Cardiac septum (tissue), 1 donor: ENCODE measurements at regions not wholly inside any gene's neighbourhood (a gene's known extent, or its start where the extent isn't known, plus 50 kb on each side); places are given as distances from the start of the nearest gene placed in this dataset.
"Not testable (repeated sequence)": the region's sequence is repeated elsewhere in the genome, so short reads cannot be mapped to it uniquely, and the experiment has no call there.

Experiments
- DNase-seq: peaks from one replicate; pipeline ENCODE4 v3.0.0-alpha.2; 2020; ENCODE audit warnings: low spot score
- intact Hi-C: fragments of 100-400 bp; cut with DNase I; formaldehyde crosslinking; loops from one replicate; pipeline ENCODE4 v1.14.0; 2022
- donor health status: DM: no; HTN: no; CAD: no.

- intact Hi-C loops, result no loop called here
- no peak for DNase-seq
Measured at GRCh38 chr6:51108563-51109234, 290.0 kb downstream of the TFAP2B start.

- intact Hi-C loops, result no loop called here
Measured at GRCh38 chr6:51112731-51113130, 294.1 kb downstream of the TFAP2B start.

GRCh38 chr6:51116723-51117122 is 298.1 kb downstream of the TFAP2B start:
- DNase-seq, result no peak
- intact Hi-C loops, result no loop called here

More at GRCh38 chr6:51112731-51113130, 294.1 kb downstream of the TFAP2B start:
- no peak for DNase-seq

- no peak for DNase-seq
- intact Hi-C loops, result no loop called here
Measured at GRCh38 chr6:51118792-51119191, 300.1 kb downstream of the TFAP2B start.

- intact Hi-C loops, result no loop called here
- DNase-seq, result no peak
Measured at GRCh38 chr6:51120016-51120415, 301.3 kb downstream of the TFAP2B start.

- DNase-seq, intact Hi-C loops: not testable (repeated sequence)
Measured at GRCh38 chr6:51121380-51121976, 302.8 kb downstream of the TFAP2B start.

GRCh38 chr6:51129043-51129442 is 310.4 kb downstream of the TFAP2B start:
- DNase-seq, result no peak
- intact Hi-C loops, result no loop called here

- no peak for DNase-seq
- intact Hi-C loops, result no loop called here
Measured at GRCh38 chr6:51137777-51138176, 319.1 kb downstream of the TFAP2B start.

GRCh38 chr6:51139950-51140385 is 321.3 kb downstream of the TFAP2B start:
- intact Hi-C loops, result no loop called here
- no peak for DNase-seq

- no peak for DNase-seq
- intact Hi-C loops, result no loop called here
Measured at GRCh38 chr6:51141080-51141479, 322.4 kb downstream of the TFAP2B start.

GRCh38 chr6:51147756-51148155 is 329.1 kb downstream of the TFAP2B start:
- no peak for DNase-seq
- intact Hi-C loops, result no loop called here

- intact Hi-C loops, result no loop called here
- no peak for DNase-seq
Measured at GRCh38 chr6:51152594-51152993, 333.9 kb downstream of the TFAP2B start.

GRCh38 chr6:51153109-51153508 is 334.4 kb downstream of the TFAP2B start:
- intact Hi-C loops, result no loop called here
- DNase-seq, result no peak

- intact Hi-C loops, DNase-seq: not testable (repeated sequence)
Measured at GRCh38 chr6:51154925-51155324, 336.3 kb downstream of the TFAP2B start.

- DNase-seq, intact Hi-C loops: not testable (repeated sequence)
Measured at GRCh38 chr6:51159260-51159659, 340.6 kb downstream of the TFAP2B start.

- DNase-seq, result no peak
Measured at GRCh38 chr6:51161752-51162151, 343.1 kb downstream of the TFAP2B start.

GRCh38 chr6:51163843-51164529 is 345.3 kb downstream of the TFAP2B start:
- DNase-seq, result no peak
- intact Hi-C loops, result no loop called here

More at GRCh38 chr6:51161752-51162151, 343.1 kb downstream of the TFAP2B start:
- intact Hi-C loops, result no loop called here

- intact Hi-C loops, result no loop called here
- no peak for DNase-seq
Measured at GRCh38 chr6:51166914-51167313, 348.2 kb downstream of the TFAP2B start.

GRCh38 chr6:51167468-51167867 is 348.8 kb downstream of the TFAP2B start:
- no peak for DNase-seq

GRCh38 chr6:51182827-51183226 is 364.2 kb downstream of the TFAP2B start:
- intact Hi-C loops, result no loop called here
- DNase-seq, result no peak

More at GRCh38 chr6:51167468-51167867, 348.8 kb downstream of the TFAP2B start:
- intact Hi-C loops, result no loop called here

- no peak for DNase-seq
- intact Hi-C loops, result no loop called here
Measured at GRCh38 chr6:51184046-51184445, 365.4 kb downstream of the TFAP2B start.
